Left lobe of liver (tissue), 2 donors: ENCODE measurements at regions not wholly inside any gene's neighbourhood (a gene's known extent, or its start where the extent isn't known, plus 50 kb on each side); places are given as distances from the start of the nearest gene placed in this dataset.
"Not testable (repeated sequence)": the region's sequence is repeated elsewhere in the genome, so short reads cannot be mapped to it uniquely, and the experiment has no call there.

Experiments used
- ATAC-seq: fragments of 200-7000 bp; cut with Tn5 transposase; one replicate; pipeline ENCODE4 v1.9.1; 2020; ENCODE audit warnings: mild to moderate bottlenecking, moderate library complexity
- DNase-seq: peaks from one replicate; pipeline ENCODE4 v3.0.0-alpha.2; 2020; ENCODE audit warnings: low spot score
- donor health status: DM: no; HTN: no; CAD: no; lungs with moderate emphysema.
- donor health status: DM: no; HTN: yes; CAD: no.

DNA sequence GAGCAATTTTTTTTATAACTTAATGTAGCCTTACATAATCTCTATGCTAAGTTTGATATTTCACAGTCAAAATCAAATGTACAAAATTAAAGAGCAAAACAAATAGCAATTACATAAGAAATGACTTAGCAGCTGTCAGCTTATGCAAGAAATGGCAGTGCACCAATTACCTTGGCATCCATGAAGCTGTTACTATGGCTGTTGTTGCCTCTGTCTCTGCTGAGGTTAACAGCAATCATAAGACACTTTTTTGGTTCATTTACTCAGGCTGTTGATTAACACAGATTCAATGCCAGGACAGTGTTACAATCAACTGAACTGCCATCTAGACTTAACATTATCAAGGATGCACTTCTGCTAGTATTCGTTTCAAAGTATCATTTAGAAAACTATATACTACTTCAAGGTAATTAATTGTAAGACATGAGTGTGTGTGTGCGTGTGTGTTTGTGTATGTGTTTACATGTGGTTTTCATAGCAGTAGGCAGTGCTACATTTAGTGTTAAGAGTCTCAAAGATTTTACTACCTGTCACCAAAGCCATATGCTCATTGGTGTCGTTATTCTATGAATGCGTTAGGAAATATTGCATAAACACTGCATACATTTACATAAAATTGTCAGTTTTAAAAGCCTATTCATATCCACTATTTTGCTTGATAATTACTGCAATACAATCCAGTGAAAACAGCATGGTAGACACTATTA lies 1084.2 kb upstream of the COX7C start:
- DNase-seq = peak; percentile 50

DNA sequence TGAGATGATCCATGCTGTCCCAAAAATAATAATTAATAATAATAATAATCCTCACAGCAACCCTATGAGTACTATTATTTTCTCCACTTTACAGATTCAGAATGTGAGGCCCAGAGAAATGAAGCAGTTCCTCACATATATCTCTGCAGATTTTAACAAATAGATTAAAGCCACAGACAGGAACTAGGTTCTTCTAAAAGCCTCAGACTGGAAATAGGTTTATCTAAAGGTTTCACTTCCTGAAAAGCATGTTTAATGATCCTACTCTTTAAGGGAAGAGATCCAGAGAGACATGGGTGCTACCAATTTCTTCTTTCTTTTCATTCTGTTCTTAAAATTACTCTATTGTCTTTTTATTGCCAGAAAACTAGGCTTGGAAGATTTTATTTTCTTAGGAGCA lies 1079.4 kb upstream of the COX7C start:
- no peak for DNase-seq
- ATAC-seq = no peak

More for the DNA sequence above, 1084.2 kb upstream of the COX7C start:
- ATAC-seq = peak; percentile 75

DNA sequence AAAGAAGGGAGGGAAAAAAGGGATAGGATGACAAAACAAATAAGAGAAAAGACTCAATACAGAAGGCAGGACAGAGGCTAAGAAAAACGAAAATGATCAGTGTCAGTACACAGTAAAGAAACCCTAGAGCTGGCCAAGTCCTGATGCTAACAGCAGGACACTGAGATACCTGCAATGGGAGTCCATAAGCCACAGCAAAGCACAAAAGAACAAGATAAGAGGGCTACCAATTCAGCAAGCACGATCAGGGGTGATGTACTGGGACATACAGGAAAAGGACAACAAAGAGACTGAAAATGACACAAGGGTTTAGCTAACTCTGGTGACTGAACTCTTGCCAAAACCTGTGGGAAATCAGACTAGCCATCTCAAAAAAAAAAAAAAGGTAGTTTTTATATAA lies 1072.6 kb upstream of the COX7C start:
- DNase-seq (no peak), ATAC-seq (no peak)

DNA sequence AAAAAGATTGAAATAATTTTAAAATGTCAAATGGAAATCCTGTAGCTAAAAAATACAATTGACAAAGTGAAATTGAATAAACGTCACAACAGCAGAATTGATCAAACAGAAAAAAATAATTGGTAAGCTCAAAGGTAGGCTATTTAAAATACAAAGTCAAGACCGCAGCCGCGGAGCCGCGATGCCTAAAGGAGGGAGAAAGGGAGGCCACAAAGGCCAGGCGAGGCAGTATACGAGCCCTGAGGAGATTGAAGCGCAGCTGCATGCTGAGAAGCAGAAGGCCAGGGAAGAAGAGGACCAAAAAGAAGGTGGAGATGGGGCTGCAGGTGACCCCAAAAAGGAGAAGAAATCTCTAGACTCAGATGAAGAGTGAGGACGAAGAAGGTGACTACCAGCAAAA lies 1068.5 kb upstream of the COX7C start:
- DNase-seq (no peak), ATAC-seq (no peak)

DNA sequence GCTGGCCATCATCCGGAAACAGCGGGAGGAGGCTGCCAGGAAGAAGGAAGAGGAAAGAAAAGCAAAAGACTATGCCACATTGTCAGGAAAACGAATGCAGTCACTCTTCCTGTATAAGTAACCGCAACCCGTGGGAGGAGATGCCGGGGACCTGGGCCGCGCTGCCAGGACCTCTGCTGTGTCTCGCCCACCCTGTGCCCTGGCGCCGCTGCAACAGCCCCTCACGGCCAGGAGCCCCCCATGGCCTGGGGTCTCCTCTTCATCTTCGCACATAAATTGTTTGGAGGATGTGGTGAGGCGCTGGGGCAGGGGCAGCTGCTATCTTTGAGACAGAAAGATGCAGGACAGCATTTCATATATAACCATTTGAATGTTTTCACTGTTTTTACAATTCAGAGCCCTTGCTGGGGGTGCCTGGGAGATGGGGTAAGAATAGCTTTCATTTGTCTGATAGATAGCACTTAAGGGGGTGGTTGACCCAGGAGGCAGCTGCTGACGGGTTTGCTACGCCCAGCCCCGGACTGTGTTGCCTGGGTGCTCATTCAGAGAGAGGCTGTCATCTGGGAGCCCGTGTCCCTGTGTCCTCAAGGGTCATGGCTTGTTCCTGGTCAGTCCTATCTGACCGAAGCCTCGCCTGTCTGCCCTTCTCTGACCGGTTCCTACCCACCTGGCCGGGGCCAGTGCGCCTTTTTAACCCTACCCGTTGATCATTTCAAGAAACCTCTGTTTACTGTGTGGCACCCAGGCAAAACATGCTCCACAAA lies 1067.7 kb upstream of the COX7C start:
- ATAC-seq = no peak
- no peak for DNase-seq

DNA sequence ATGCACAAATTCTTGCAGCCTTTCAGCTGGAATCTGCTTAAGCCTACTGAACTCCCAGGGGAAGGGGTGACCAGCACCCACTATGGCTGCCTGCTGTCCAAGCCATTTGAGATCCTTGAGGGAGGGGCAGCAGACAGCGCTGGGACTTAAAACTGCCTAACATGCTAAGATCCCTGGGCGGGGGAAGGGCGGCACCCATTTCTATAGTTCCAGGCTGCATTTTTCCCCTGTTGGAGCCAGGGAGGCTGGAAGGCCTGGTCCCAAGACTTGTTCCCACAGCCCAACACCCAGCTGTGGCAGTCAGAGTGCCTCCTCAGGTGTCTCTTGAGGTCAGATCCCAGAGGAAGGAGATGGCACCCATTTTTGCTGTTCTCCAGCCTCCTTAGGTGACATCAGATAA lies 1061.3 kb upstream of the COX7C start:
- DNase-seq (no peak), ATAC-seq (no peak)

DNA sequence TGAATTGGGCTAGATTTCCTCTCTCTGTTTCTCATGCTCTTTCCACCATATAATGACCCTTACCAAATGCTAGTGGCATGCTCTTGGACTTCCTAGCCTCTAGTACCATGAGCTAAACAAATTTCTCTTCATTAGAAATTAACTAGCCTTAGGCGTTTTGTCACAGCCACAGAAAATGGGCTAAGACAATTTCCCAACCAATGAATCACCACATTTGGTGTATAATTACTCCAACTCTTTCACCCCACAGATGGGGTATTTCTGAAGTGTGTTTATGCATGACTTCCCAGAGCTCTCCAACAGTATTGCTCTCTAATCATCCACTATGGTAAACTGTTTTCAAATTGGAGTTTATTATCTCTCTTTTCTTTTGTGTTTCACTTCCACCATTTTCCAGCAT lies 1041.1 kb upstream of the COX7C start:
- DNase-seq (no peak), ATAC-seq (no peak)

DNA sequence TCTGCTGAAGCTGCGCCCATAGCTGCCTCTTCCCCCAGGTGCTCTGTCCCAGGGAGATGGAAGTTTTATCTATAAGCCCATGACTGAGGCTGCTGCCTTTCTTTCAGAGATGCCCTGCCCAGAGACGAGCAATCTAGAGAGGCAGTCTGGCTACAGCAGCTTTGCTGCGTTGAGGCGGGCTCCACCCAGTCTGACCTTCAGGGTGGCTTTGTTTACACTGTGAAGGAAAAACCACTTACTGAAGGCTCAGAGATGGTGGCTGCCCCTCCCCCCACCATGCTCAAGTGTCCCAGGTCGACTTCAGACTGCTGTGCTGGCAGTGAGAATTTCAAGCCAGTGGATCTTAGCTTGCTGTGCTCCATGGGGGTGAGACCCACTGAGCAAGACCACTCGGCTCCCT lies 1029.9 kb upstream of the COX7C start:
- ATAC-seq = not testable (repeated sequence)

DNA sequence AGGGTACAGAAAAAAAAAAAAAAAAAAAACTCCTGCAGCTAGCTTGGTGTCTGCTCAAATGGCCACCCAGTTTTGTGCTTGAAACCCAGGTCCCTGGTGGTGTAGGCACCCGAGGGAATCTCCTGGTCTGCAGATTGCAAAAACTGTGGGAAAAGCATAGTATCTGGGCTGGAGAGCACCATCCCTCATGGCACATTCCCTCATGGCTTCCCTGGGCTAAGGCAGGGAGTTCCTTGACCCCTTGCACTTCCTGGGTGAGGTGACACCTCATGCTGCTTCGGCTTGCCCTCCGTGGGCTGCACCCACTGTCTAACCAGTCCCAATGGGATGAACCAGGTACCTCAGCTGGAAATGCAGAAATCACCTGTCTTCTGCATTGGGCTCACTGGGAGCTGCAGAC lies 1029.5 kb upstream of the COX7C start:
- DNase-seq, ATAC-seq: not testable (repeated sequence)

More for the DNA sequence above, 1029.9 kb upstream of the COX7C start:
- not testable (repeated sequence) for DNase-seq

DNA sequence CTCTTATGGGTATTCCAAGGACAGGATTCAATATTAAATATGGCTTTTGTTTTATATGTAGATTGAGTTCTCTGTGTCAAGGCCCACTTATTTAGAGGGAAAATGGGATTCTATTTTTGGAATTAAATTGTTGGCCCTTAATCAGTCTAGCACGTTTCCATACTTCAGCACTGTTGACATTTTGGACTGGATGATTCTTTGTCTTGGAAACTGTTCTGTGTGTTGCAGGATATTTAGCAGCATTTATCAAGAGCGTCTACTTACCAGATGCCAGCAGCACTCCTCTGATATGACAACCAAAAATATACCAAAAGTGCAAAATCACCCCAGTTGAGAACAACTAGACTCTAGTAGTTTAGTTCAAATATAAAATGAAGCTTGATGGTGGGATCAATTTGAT lies 1027.0 kb upstream of the COX7C start:
- DNase-seq = no peak
- no peak for ATAC-seq

DNA sequence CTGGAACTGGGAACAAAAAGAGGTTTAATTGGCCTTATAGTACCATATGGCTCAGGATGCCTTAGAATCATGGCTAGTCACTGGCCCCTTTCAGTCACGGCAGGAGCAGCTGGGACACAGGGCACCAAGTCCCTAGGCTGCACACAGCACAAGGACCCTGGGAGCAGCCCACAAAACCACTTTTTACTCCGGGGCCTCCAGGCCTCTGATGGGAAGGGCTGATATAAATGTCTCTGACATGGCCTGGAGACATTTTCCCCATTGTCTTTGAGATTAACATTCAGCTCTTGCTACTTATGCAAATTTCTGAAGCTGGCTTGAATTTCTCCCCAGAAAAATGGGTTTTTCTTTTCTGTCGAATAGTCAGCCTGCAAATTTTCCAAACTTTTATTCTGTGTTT lies 1026.4 kb upstream of the COX7C start:
- ATAC-seq = no peak
- DNase-seq = no peak

DNA sequence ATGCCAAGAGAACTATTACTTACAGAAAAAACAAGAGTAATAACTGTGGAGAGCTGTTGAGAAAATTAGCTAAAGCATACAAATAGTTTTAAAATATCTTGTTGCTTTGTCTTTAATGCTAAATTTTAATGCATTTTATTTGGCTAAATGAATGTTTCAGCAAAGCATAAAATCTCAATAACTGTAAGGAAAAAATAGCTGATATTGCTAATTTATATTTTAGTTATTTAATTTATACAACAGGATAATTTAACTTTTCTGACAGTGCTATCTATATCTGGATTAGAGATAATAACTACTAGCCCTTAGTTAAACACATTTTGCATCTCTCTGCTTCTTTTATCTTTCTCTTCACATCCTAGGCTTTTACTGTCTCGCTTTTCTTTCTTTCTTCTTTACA lies 1014.9 kb upstream of the COX7C start:
- ATAC-seq (no peak), DNase-seq (no peak)

DNA sequence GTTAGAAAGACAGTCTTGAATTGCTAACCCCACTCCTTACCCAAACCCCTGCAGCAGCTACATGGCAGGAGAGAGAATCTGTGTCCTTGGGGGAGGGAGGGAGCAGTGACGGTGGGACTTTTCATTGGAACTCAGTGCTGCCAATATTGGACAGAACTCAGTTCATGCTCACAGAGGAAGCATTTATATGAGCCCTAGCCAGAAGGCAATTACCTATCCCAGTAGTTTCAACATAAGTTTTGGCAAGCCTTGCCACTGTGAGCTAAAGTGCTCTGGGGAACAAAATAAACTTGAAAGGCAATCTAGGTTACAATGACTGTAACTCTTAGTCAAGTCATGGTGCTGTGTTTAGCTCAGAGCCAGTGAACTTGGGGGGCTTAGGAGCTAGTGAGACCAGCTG lies 1013.4 kb upstream of the COX7C start:
- DNase-seq = no peak
- ATAC-seq = peak; percentile 95

DNA sequence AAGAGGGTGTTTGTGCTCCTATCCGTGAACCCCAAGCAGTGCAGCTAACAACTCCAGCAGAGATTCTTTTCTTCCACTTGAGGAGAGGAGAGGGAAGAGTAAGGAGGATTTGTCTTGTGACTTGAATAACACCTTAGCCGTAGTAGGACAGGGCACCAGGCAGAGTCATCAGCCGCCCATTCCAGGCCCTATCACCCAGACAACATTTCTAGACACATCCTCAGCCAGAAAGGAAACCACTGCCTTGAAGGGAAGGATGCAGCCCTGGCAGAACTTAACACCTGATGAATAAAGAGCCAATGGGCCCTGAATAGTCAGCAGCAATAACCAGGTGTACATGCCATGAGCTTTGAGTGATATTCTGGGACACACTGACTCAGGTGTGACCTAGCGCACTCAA lies 1013.0 kb upstream of the COX7C start:
- no peak for ATAC-seq

DNA sequence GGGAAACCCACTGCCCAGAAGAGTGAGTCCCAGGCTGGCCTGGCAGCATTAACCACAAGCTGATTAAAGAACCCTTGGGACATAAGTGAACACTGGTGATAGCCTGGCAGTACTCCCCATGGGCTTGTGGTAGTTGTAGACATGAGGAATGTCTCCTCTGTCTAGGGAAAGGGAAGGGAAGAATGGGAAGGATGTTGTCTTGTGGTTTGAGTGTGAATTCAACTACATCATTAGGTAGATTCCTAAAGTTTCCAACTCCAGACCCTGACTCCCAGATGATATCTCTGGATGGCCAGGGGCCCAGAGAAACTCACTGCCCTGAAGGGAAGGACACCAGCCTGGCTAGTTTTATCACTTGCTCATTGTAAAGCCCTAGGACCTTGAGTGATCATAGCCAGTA lies 1012.4 kb upstream of the COX7C start:
- ATAC-seq = no peak
- DNase-seq = no peak

More for the DNA sequence above, 1013.0 kb upstream of the COX7C start:
- DNase-seq = no peak

DNA sequence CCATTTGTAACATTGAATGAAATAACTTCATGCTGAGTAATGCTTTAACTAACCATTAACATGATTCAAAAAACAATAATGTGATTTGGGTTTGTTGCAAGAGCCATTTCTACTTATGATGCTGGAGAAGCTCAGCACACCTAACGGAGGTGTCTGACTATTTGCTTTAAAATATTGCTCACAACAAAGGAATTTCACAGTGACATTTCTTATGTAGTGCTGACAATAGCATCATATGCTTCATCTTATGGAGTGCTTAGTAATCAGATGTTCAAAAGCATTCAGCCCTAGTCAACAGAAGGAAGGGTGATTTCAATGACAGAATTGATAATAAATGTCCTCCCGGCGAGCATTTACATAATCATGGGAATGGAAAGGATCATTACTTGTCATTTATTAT lies 1003.3 kb upstream of the COX7C start:
- DNase-seq (no peak), ATAC-seq (no peak)

DNA sequence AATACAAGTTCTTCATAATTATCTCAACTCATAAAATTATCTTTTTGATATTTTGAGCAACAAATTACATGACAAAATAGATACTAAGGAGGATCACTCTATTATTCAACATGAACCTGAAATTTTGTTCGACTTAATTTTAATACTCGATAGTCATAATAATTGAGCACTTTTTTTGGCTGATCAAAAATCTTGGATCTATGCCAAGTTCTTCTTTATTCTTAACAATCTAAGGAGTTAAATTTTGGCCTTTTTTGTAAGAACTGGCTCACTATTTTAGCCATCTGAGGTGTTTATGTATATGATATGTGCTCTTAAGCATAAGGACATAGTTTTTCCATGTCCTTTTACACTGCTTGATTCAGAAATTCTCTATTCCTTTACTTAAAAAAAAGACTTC lies 996.1 kb upstream of the COX7C start:
- no peak for ATAC-seq

DNA sequence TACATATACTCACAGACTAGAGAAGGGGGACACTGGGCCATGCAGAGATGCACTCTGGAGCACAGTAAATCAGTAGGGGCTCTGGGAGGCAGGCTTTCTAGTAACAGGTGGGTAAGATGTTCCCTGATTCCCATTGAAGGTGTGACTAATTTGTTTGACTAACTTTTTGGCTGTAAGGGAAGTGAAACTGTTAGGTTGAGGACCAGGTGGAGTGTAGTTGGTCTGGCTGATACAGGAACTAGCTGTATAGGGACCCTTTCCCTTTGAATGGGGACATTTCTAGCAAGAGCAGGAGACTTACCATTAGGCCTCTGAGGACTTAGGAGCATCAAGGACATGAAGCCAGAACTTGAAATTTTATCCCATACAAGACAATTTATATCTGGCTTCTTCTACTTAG lies 989.6 kb upstream of the COX7C start:
- DNase-seq (no peak), ATAC-seq (no peak)

More for the DNA sequence above, 996.1 kb upstream of the COX7C start:
- no peak for DNase-seq

DNA sequence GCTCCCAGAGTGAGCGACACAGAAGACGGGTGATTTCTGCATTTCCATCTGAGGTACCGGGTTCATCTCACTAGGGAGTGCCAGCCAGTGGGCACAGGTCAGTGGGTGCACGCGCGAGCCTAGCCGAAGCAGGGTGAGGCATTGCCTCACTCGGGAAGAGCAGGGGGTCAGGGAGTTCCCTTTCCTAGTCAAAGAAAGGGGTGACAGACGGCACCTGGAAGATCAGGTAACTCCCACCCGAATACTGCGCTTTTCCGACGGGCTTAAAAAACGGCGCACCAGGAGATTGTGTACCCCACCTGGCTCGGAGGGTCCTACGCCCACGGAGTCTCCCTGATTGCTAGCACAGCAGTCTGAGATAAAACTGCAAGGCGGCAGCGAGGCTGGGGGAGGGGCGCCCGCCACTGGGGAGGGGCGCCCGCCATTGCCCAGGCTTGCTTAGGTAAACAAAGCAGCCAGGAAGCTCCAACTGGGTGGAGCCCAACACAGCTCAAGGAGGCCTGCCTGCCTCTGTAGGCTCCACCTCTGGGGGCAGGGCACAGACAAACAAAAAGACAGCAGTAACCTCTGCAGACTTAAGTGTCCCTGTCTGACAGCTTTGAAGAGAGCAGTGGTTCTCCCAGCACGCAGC lies 979.1 kb upstream of the COX7C start:
- ATAC-seq = not testable (repeated sequence)

DNA sequence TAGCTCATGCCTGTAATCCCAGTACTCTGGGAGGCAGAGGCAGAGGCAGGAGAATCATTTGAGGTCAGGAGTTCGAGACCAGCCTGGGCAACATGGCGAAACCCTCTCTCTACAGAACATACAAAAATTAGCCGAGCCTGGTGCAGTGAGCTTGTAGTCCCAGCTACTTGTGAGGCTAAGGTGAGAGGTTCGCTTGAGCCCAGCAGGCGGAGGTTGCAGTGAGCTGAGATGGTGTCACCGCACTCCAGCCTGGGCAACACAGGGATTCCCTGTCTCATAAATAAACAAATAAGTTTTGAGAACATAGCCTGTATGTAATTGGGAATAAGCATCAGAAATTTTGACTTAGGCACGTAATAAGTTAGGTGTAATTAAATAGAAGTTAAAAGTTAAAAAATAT lies 971.7 kb upstream of the COX7C start:
- ATAC-seq = no peak
- no peak for DNase-seq

More for the DNA sequence above, 979.1 kb upstream of the COX7C start:
- DNase-seq = not testable (repeated sequence)

DNA sequence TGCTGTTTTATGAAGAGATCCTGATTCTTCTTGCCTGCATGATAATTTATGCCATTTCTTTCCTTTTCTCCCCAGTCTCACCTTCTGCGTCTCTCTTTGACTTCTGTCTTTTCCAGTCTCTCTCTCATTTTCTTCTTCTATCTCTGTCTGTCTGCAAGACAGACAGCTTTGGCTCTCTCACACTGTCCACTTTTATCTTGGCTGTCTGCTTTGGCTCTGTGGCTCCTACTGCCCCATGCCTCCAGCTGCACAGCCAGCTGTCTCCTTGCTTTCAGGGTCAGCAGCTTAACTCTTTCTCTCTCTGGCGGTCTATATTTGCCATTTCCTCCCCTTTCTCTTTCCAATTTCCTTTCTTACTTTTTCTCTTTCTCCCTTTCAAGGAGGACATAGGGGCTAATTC lies 971.1 kb upstream of the COX7C start:
- ATAC-seq = no peak
- DNase-seq = no peak
